ENCODE measurements at regions not wholly inside any gene's neighbourhood (a gene's known extent, or its start where the extent isn't known, plus 50 kb on each side); places are given as distances from the start of the nearest gene placed in this dataset.

GRCh38 chr4:101689220-101689619 lies 101.3 kb upstream of the BANK1 start:
- 55% methylated on average over 1 of the region's 1 CpG for WGBS
- no peaks in the 10 kb centered on the region for H3K27me3 ChIP-seq
- TF ChIP-seq POLR2A (IDR thresholded peaks at IDR 0.05) (no peak), POLR2AphosphoS5 (IDR thresholded peaks at IDR 0.05) (no peak), CTCF (IDR thresholded peaks at IDR 0.05) (no peak), EP300 (IDR thresholded peaks at IDR 0.05) (no peak)
- H3K36me3 ChIP-seq = no peaks in the 10 kb centered on the region
- no peaks in the 10 kb centered on the region for H3K9me3 ChIP-seq
- H3K27ac ChIP-seq = no peak overlapping the region
- no peak for DNase-seq (ENCODE audit: low spot score in 2 of 2)
- H3K4me1 ChIP-seq = peaks cover 5% of the 10 kb centered on the region
- H3K4me3 ChIP-seq = no peak overlapping the region

GRCh38 chr4:101685126-101685525 lies 105.4 kb upstream of the BANK1 start:
- H3K4me1 ChIP-seq = no peaks in the 10 kb centered on the region
- no peaks in the 10 kb centered on the region for H3K27me3 ChIP-seq
- H3K36me3 ChIP-seq = no peaks in the 10 kb centered on the region
- H3K9me3 ChIP-seq = no peaks in the 10 kb centered on the region
- DNase-seq (ENCODE audit: low spot score in 2 of 2) = no peak
- no peak overlapping the region for H3K27ac ChIP-seq
- H3K4me3 ChIP-seq = no peak overlapping the region
- WGBS = 69% methylated on average over 1 of the region's 1 CpG
- no peak for TF ChIP-seq EP300 (IDR thresholded peaks at IDR 0.05)
- TF ChIP-seq POLR2AphosphoS5 (IDR thresholded peaks at IDR 0.05) = no peak

GRCh38 chr4:101682946-101683345 lies 107.6 kb upstream of the BANK1 start:
- H3K4me3 ChIP-seq = no peak overlapping the region
- no peak for TF ChIP-seq POLR2A (IDR thresholded peaks at IDR 0.05)
- no peak for TF ChIP-seq CTCF (IDR thresholded peaks at IDR 0.05)
- no peak for TF ChIP-seq EP300 (IDR thresholded peaks at IDR 0.05)
- no peak for TF ChIP-seq POLR2AphosphoS5 (IDR thresholded peaks at IDR 0.05)
- H3K36me3 ChIP-seq = no peaks in the 10 kb centered on the region
- H3K27me3 ChIP-seq = no peaks in the 10 kb centered on the region
- H3K9me3 ChIP-seq = no peaks in the 10 kb centered on the region
- no peak overlapping the region for H3K27ac ChIP-seq
- H3K4me1 ChIP-seq = no peaks in the 10 kb centered on the region
- 76% methylated on average over 3 of the region's 3 CpGs for WGBS
- no peak for DNase-seq (ENCODE audit: low spot score in 2 of 2)

- no peak for DNase-seq (ENCODE audit: low spot score in 2 of 2)
- TF ChIP-seq POLR2AphosphoS5 (IDR thresholded peaks at IDR 0.05) (no peak), EP300 (IDR thresholded peaks at IDR 0.05) (no peak), CTCF (IDR thresholded peaks at IDR 0.05) (no peak), POLR2A (IDR thresholded peaks at IDR 0.05) (no peak)
- no peaks in the 10 kb centered on the region for H3K9me3 ChIP-seq
- WGBS = 17% methylated on average over 3 of the region's 3 CpGs
- no peak overlapping the region for H3K27ac ChIP-seq
- no peak overlapping the region for H3K4me3 ChIP-seq
- no peaks in the 10 kb centered on the region for H3K4me1 ChIP-seq
- no peaks in the 10 kb centered on the region for H3K36me3 ChIP-seq
- no peaks in the 10 kb centered on the region for H3K27me3 ChIP-seq
Observed at GRCh38 chr4:101678180-101678579, 112.3 kb upstream of the BANK1 start.

- Histone ChIP-seq H3K27ac (peak overlapping the region; percentile 46), H3K36me3 (no peaks in the 10 kb centered on the region), H3K9me3 (no peaks in the 10 kb centered on the region), H3K4me3 (no peak overlapping the region), H3K4me1 (no peaks in the 10 kb centered on the region), H3K27me3 (no peaks in the 10 kb centered on the region)
- DNase-seq (ENCODE audit: low spot score in 2 of 2) = no peak
- WGBS = 58% methylated on average over 3 of the region's 3 CpGs
- no peak for TF ChIP-seq EP300 (IDR thresholded peaks at IDR 0.05)
- no peak for TF ChIP-seq POLR2A (IDR thresholded peaks at IDR 0.05)
- TF ChIP-seq CTCF (IDR thresholded peaks at IDR 0.05) = no peak
- no peak for TF ChIP-seq POLR2AphosphoS5 (IDR thresholded peaks at IDR 0.05)
Observed at GRCh38 chr4:101670897-101671296, 119.6 kb upstream of the BANK1 start.

GRCh38 chr4:101670370-101670769 lies 120.2 kb upstream of the BANK1 start:
- no peak for TF ChIP-seq POLR2A (IDR thresholded peaks at IDR 0.05)
- H3K36me3 ChIP-seq = no peaks in the 10 kb centered on the region
- H3K27me3 ChIP-seq = no peaks in the 10 kb centered on the region
- DNase-seq (ENCODE audit: low spot score in 2 of 2) = no peak
- H3K4me1 ChIP-seq = no peaks in the 10 kb centered on the region
- peak overlapping the region; percentile 46 for H3K27ac ChIP-seq
- no peaks in the 10 kb centered on the region for H3K9me3 ChIP-seq
- no peak overlapping the region for H3K4me3 ChIP-seq
- WGBS = 73% methylated on average over 4 of the region's 4 CpGs

All from suprapubic skin (tissue), 4 donors.